AG04450 (cell line): ENCODE measurements at regions not wholly inside any gene's neighbourhood (a gene's known extent, or its start where the extent isn't known, plus 50 kb on each side); places are given as distances from the start of the nearest gene placed in this dataset.

ENCODE experiments used
- CTCF ChIA-PET: fragments of 300-600, 350-600 bp; formaldehyde crosslinking; extraction: SDS; loops from one replicate; lab custom pipeline; 2022; ENCODE audit warnings: antibody characterized with exemption, inconsistent platforms; lab: Charles Lee
- POLR2A ChIA-PET: fragments of 350-600 bp; formaldehyde crosslinking; extraction: SDS; loops from one replicate; lab custom pipeline; 2021; ENCODE audit warnings: antibody characterized with exemption, inconsistent platforms; lab: Yijun Ruan, JAX
- DNase-seq: peaks from one replicate; pipeline ENCODE4 v3.0.0-alpha.2; 2011; ENCODE audit warnings: low read depth, low spot score
- H3K27ac ChIP-seq: one replicate; pipeline ENCODE4 v1.5.1; 2012; ENCODE audit warnings: low read depth, low read length, control low read depth
- H3K27me3 ChIP-seq: one replicate; pipeline ENCODE4 v1.6.0; 2012; ENCODE audit warnings: low read length; ENCODE audit not compliant: control insufficient read depth, insufficient read depth
- H3K4me3 ChIP-seq: 2 replicates; pipeline ENCODE4 v1.5.1; 2011; ENCODE audit warnings: mild to moderate bottlenecking, low read depth, low read length, control low read depth
- H3K9me3 ChIP-seq: 2 replicates; pipeline ENCODE4 v1.5.1; 2012; ENCODE audit warnings: low read length; ENCODE audit not compliant: control insufficient read depth, insufficient read depth
- CTCF ChIP-seq: IDR thresholded peaks from 2 replicates; pipeline ENCODE4 v1.5.1; 2011; ENCODE audit warnings: low read depth, low read length, control low read depth, inconsistent platforms

- H3K27ac ChIP-seq: no peak overlapping the region
- H3K27me3 ChIP-seq: no peaks in the 10 kb centered on the region
- POLR2A ChIA-PET: no interaction called here
- H3K4me3 ChIP-seq: no peak overlapping the region
- TF ChIP-seq CTCF: no peak
- no peak for DNase-seq
- H3K9me3 ChIP-seq: no peaks in the 10 kb centered on the region
- CTCF ChIA-PET: no interaction called here
Measured at GRCh38 chr3:124092811-124093210, 100.9 kb upstream of the ROPN1 start.

- Histone ChIP-seq H3K4me3 (no peak overlapping the region), H3K9me3 (no peaks in the 10 kb centered on the region), H3K27ac (no peak overlapping the region), H3K27me3 (no peaks in the 10 kb centered on the region)
- ChIA-PET POLR2A (no interaction called here), CTCF (no interaction called here)
- no peak for TF ChIP-seq CTCF
- DNase-seq: no peak
Measured at GRCh38 chr3:124094496-124094895, 102.6 kb upstream of the ROPN1 start.

- Histone ChIP-seq H3K27me3 (peaks cover 9% of the 10 kb centered on the region), H3K9me3 (no peaks in the 10 kb centered on the region), H3K27ac (no peak overlapping the region), H3K4me3 (no peak overlapping the region)
- POLR2A ChIA-PET: no interaction called here
- CTCF ChIA-PET: interaction anchor here (1.4 kb wide), 1 partner anchor 18 kb away, joined by 5 read pairs; no protein-coding TSS in a partner anchor
- TF ChIP-seq CTCF: no peak
- no peak for DNase-seq
Measured at GRCh38 chr3:124097362-124098131, 105.6 kb upstream of the ROPN1 start.

GRCh38 chr3:124101643-124102042, 109.7 kb upstream of the ROPN1 start:
- Histone ChIP-seq H3K4me3 (no peak overlapping the region), H3K9me3 (no peaks in the 10 kb centered on the region), H3K27me3 (peaks cover 17% of the 10 kb centered on the region), H3K27ac (no peak overlapping the region)
- DNase-seq: no peak
- TF ChIP-seq CTCF: no peak
- POLR2A ChIA-PET: no interaction called here
- CTCF ChIA-PET: no interaction called here

GRCh38 chr3:124107104-124107890, 115.4 kb upstream of the ROPN1 start:
- DNase-seq: no peak
- Histone ChIP-seq H3K27me3 (peaks cover 11% of the 10 kb centered on the region), H3K4me3 (no peak overlapping the region), H3K27ac (no peak overlapping the region), H3K9me3 (no peaks in the 10 kb centered on the region)
- ChIA-PET POLR2A (no interaction called here), CTCF (interaction anchor here (0.9 to 1.2 kb wide), 3 partner anchors 28 to 91 kb away, joined by 4 to 5 read pairs (median 4); partner anchors contain the start of gene KALRN)
- TF ChIP-seq CTCF: no peak
